ENCODE measurements at regions not wholly inside any gene's neighbourhood (a gene's known extent, or its start where the extent isn't known, plus 50 kb on each side); places are given as distances from the start of the nearest gene placed in this dataset.
"Not testable (repeated sequence)": the region's sequence is repeated elsewhere in the genome, so short reads cannot be mapped to it uniquely, and the experiment has no call there.

DNA sequence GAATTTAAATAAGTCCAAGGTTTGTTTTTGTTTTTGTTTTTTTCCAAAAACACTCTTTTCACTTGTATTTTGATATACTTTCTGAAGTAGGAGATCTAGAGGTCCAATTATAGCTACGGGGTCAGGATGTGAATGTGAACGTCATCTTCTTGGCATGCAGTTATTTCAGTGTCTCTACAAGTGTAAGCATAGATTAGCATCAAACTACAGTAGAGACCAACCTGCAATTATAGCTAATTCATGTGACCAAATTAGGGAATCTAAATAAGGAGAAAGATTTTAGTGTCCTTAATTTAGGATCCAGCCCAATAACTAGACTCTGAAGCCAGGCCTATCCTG, 107.3 kb upstream of the PALMD start:
- no peak for DNase-seq (ENCODE audit: low spot score)

DNA sequence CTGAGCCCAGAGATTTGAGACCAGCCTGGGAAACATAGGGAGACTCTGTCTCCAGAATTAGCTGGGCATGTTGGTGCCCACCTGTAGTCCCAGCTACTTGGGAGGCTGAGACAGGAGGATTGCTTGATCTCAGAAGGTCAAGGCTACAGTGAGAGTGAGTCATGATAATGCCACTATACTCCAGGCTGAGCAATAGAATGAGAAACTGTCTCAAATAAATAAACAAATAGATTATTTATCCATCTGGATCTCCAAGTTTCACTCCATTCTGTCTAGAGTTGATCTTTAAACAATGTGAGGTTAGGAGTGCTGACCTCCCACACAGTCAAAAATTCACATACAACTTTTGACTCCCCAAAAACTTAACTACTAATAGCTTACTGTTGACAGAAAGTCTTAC, 106.8 kb upstream of the PALMD start:
- DNase-seq (ENCODE audit: low spot score): no peak

DNA sequence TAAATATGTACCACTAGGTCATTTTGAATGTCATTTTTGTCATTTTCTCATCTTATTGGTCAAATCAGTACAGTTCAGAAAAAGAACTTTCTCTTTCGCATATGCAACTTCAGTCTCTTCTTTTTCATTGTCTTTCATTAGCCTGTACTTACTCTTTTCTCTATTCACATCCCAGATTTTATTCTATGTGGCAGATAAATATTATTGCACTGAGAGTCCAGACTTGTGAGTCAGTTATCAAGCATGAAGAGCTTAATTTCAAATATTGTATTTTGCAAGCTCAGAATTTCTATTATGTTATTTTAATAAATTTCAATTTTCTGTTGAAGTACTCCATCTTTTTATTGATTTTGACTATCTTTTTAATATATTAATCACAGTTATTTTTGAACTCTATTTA, 105.2 kb upstream of the PALMD start:
- no peak for DNase-seq (ENCODE audit: low spot score)

DNA sequence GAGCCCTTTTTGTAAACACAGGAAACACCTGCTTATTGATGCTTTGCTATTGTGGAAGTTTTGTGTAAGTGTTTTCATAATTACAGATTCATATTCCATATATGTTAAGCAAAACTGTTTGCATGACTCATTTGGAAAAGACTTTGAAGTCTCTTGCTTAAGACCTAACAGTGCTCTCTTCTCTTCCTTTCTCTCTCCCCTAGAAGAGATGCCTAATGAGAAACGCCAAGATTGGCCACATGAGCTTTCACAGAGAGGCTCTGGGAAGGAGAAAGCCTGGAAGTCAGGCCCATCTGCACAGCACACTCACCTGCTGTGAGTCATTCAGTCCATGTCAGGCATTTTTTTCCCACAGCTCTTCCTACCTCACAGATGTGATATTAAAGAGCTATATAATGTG, 101.6 kb upstream of the PALMD start:
- DNase-seq (ENCODE audit: low spot score): no peak

DNA sequence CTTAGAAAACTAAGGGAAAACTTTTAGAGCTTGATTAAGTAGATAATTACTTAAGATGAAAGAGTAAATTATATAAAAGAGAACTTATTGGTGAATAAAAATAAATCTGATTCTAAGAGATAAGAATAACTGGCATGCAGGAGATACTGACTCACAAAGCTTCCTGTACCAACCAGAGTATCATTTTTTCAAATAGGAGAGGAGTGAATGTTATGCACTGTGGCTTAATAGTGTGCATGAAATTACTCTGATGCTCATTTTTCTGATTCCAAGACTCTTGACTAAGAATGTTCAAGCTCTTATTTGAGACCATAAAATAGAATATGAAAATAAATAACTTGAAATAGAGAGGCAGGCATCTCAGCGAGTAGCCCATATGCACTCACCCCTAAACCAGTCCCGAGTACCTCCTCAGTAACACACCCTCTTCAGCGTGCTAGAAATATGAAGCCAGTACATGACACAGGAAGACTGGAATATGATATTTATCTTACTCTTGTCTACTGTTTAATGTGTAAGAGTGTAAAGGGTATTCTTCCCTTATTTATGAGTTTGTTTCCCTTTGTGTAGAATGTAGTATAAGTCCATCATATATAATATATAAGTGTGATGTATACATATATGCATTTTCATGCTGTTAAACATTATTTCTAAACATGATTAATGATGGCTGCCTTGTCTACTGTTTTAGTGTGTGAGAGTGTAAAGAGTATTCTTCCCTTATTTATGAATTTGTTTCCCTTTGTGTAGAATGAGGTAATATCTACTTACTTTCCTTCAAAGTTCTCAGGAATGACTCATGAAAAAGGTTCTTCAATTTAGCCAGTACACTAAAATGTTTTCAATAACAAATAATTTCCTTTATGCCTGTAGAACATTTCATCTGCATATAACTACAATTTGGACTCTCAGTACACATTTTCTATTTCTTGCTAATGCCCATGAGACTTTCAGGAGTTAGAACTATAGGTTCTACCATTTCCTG, 99.2 kb upstream of the PALMD start:
- no peak for DNase-seq (ENCODE audit: low spot score)

DNA sequence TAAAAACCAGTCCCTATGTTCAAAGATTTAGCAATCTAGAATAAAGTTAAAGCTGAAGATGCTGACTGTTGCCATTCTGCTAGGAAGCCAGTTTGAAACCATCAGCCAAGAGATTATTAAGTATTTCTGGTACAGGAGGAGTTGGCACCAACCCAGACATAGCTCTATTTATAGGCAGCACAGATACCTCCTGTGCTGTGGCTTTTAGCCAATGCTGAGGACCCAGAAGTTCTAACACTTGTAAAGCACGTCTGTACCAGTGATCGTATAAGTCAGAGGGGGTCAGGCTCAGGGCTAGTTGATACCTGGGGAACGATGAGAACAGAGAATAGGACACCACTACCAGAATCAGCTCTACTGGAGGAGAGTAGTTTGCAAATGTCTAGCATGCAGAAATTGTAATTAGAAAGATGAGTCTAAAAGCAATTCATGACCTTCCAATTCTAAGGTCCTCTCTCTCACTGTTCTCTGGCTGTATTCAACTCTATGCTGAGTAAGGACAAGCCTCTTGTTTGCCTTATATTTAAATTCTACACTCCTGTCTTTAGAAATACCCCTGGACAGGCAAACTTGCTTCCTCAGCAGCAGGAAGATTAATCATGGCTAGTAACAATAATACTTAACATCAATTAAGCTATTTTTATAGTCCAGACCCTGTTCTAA, 96.8 kb upstream of the PALMD start:
- no peak for DNase-seq (ENCODE audit: low spot score)

DNA sequence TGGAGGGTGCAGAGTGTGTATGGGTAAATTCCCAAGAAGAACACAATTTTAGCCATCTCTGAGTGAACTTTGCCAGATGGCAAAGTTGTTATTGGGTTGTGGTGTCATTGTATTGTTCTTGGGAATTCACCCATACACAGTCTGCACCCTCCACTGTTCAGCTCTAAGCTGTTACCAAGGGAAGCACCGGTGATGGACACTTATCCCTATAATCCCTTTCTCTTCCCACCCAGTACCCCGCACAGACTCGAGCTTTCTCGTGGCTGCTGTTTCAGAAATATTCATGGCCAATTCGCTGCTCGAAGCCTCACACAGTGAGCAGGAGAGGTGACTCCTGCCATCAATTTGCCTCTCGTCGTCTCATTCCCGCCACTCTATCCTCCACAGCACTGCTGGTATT, 95.7 kb upstream of the PALMD start:
- no peak for DNase-seq (ENCODE audit: low spot score)

DNA sequence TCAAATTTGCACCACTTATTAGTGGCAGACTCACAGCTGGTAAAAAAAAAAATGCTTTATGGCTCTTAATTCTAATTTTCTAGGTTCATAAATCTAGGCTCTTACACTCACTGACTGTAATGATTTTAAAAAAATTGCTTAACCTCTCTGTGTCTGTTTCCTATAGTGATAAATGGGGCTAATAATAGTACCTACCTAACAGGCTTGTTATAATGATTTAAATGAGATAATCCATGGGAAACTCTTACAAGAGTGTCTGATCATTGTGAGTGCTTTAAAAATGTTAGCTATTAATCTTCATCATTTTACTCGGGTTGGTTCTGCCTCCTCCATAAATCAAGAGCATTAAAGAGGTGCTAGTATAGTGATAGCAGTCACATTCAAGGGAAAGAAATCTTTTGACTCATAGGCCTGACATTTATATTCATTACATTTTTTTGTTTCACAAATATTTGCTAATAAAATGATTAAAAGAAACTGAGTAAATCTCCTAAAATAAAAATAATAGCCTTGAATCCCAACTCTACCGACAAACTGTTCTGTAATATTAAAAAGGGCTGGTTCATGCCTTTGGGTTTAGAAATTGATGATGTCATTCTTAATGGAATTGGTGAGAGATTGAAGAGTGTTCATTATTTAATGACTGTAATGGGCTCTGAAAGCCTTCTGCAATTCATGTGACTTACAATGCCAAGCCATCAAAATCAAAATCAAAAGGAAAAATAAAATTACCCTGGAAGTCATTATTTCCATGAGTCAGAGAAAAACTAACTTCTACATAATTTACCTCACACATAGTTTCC, 93.9 kb upstream of the PALMD start:
- no peak for DNase-seq (ENCODE audit: low spot score)

DNA sequence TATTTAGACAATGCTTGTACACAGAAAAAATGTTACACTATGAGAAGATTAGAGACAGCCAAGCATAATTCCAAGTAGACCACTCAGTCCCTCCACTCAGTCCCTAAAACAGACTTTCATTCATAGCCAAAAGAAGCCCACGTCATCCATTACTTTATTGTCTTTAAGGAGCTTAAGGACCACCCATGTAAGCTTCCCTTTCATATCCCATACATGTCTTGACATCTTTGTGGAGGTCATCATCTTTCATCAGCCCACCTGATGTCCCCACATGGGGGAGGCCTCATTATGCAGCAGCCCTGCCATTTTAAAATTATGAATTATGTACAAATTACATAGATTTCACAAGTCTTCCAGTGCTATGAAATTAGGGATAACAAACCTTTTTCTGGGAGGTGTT, 92.6 kb upstream of the PALMD start:
- DNase-seq (ENCODE audit: low spot score): no peak

DNA sequence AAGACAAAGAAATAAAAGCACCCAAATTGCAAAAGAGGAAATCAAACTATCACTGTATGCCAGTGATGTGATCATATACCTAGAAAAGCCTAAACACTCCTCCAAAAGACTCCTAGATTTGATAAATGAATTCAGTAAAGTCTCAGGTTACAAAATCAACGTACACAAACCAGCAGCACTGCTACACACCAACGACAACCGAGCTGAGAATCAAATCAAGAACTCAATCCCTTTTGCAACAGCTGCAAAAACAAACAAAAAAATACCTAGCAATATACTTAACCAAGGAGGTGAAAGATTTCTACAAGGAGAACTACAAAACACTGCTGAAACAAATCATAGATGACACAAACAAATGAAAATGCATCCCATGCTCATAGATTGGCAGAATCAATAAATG, 92.1 kb upstream of the PALMD start:
- not testable (repeated sequence) for DNase-seq (ENCODE audit: low spot score)

DNA sequence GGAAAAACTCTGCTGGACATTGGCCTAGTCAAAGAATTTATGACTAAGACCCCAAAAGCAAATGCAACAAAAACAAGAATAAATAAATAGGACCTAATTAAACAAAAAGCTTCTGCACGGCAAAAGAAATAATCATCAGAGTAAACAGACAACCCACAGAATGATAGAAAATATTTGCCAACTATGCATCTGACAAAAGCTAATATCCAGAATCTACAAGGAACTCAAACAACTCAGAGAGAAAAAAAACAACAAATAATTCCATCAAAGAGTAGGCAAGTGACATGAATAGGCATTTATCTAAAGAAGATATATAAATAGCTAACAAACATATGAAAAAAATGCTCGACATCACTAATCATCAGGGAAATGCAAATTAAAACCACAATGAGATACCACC, 91.2 kb upstream of the PALMD start:
- no peak for DNase-seq (ENCODE audit: low spot score)

DNA sequence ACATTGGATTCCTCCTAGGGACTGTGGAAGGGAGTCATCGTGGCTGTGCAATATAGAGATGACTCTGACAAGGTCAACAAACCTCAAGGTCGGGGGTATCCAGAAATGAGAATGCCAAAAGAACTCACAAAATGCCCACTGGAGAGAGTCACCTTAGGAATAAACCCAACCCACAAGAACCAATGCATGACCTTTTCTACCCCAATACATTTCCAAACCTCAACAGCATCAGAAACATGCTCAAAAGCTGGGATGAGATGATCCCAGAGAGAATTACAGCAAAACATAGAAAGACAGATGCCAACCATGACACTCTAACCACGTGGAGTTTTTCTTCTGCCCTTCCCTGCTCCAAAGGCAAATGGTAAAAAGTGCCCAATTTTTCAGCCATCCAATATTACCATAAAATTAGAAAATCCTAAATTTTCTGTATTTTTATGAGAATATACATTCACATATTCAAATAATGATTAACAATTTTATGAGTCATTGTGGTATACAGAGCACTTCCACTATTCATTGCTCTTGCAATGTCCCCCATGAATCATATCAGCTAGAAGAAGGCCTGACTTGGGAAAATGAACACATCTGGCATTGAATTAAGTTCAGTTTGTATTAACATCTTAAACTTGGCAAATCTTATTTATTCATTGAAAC, 88.2 kb upstream of the PALMD start:
- DNase-seq (ENCODE audit: low spot score): no peak

DNA sequence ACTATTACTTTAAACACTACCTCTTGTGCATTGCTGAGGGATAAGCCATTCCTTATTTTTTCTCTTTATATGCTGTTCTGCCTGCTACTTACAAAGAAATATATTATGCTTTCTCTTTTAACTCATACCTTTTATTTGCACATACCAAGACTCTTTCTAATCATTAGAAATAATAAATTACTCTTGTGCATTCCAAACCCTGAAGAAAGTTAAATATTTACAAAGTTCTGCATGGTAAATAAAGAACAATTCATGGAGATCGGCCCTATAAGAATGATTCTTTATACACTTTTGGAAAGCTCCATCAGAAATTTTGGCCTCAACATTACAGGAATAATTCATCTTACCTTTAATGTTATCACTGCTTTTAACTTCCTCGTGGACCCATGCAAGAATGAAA, 86.7 kb upstream of the PALMD start:
- DNase-seq (ENCODE audit: low spot score): no peak

DNA sequence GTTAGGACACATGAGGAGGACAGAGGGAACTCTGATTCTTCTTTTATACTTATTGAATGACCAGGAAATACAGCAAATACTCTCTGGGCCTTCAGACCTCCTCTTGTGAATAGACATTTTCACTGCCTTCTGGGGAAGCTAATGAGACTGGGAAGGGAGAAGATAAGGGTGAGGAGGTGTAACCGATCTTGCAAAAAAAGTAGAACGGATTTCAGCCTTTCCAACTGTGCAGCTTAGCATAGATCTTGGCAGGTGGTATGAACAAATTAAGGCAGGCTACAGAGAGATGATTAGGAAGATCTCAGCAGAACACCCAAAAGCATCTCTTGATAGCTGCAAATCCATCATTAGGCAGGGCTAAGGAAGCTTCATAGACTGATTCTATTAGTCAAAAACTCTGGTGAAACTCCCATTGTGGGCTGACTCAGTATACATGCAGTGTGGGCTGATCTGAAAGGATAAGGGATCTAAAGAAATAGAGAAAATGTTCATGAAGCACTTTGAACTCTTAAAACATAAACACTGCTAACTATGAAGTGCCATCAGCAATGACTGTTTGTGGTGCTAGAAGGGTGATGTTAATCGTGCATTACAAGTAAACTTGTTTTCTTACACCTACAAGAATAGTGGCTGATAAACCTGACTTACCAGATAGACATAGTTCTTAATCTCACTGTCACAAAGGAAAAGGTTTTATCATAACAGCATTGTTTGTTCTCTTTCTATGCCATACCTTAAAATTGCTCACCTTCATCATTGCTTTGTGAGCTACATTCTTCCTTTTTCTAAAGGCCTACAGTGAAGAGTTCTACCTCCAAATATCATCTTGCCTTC, 85.5 kb upstream of the PALMD start:
- no peak for DNase-seq (ENCODE audit: low spot score)

DNA sequence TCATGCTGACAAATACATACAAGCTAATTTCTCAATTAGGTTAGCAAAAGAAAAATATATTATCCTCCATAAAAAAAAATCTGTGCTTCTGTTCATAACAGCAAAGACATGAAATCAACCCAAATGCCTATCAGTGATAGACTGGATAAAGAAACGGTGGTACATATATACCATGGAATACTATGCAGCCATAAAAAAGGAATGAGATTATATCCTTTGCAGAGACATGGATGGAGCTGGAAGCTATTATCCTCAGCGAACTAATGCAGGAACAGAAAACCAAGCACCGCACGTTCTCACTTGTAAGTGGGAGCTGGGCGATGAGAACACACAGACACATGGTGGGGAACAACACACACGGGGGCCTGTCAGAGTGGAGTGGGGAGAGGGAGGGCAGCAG, 84.0 kb upstream of the PALMD start:
- no peak for DNase-seq (ENCODE audit: low spot score)

DNA sequence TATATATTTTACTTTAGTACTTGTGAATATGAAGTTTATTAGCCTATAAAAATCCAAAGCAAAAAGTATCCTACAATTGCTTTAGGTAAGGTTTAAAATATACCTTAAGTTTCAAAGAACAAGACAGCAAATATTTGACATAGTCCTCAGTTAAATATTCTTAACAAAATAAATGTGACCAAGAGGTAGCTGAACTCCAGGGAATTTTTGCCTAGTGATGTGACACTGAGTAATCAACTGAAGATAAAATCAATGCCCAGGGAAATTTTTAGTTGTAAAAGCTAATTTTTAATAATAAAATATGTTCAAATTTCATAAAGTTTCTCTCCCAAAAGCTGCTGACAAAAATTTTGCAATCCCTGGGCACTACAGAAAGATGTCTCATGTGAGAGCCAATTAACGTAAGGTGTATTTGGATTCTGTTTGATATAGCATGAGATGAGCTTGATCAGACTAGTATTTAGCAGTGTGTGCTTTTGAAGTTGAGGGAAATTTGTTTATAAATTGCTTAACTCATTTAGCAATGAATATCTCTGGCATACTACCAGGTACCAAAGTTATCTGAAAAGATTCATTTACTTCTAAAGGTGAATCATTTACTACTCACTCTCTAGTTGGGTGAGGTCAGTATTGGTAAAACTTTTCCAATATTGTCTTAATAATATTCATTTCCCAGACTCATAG, 80.2 kb upstream of the PALMD start:
- DNase-seq (ENCODE audit: low spot score): no peak

DNA sequence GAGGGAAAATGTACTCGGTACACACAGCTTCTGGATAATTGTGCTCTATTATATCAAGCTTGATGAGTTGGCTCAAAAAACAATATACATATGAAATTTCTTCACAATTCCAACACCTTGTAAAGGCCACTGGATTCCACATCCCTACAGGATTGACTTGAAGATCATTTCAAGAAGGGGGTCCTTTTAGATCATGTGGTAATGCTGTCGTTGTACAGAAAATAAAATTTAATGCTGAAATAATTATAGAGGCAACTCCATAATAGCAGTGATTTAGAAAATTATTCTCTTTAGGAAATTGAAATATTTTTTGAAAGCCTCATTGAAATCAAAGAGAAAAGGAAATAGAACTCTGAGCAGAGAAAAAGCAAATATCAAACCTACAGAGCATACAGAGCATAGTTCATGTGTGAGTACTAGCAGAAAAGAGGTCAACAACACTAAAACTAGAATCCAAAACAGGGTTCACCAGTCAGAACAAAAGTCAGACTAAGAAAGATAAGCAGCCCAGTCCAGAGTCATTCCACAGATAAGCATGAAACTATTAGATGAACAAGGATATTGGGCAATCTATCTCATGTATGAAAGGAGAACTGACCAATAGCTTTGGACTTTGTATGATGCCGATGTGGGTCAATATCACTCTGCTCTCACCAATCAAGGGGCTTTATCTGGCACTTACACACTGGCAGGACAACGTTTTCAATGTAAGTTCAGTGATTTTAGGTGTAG, 79.5 kb upstream of the PALMD start:
- no peak for DNase-seq (ENCODE audit: low spot score)

DNA sequence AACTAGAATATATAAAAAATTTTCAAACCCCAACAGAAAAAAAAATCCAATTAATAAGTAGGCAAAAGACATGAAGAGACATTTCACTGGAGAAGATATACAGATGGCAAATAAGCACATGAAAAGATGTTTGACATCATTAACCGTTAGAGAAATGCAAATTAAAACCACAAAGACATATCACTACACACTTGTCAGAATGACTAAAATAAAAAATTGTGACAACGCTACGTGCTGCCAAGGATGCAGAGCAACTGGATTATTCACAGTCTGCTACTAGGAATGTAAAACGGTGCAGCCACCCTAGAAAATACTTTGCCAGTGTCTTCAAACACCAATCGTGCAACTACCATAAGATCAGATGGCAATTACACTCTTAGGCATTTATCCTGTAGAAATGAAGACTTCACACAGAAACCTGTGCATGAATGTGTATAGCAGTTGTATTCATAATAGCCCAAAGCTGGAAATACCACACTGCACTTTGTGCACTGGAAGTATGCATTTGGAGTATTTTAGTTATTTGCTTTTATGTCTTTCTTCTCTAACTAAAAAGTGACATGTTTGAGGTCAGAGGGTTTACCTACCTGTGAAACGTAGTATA, 75.3 kb upstream of the PALMD start:
- no peak for DNase-seq (ENCODE audit: low spot score)

DNA sequence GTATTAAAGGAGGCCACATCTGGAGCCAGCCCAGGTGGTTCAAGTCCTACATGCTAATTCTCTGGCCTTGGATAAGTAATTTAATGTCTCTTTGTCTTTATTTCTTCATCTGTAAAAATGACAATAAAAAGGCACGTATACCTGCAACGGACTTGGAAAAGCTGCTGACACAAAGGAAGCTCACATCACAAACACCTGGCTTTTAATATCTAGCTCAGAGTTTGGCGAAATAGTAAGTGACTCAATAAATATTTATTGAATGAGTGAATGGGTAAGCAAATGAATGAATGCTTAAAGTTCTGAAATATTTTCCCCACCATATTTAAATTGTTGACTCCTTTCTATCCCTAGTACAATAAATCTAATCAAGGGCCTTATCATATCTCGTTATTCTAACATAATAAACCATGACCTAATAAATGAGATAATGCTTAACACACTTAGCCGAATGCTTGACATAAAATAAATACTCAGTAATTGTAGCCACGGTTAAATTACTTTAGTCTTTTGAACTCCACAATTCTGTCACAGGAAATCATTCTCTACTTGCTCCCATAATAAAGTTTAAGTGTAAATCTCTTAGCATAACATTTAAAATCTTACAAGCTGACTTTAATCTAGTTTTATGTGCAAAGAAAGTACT, 74.7 kb upstream of the PALMD start:
- DNase-seq (ENCODE audit: low spot score): no peak

All from globus pallidus (tissue), 1 donor.